K562 (cell line): ENCODE measurements at regions not wholly inside any gene's neighbourhood (a gene's known extent, or its start where the extent isn't known, plus 50 kb on each side); places are given as distances from the start of the nearest gene placed in this dataset.

Experiments used
- ATAC-seq: fragments of 200-7000 bp; cut with Tn5 transposase; 3 replicates; pipeline ENCODE4 v1.9.1; 2020; ENCODE audit warnings: moderate library complexity
- BruUV-seq: library from RNA; stranded (reverse); fragments of 400-500 nt; replicated peaks from 2 replicates; lab custom pipeline; 2021; lab: Mats Ljungman, UMichigan
- CTCF ChIA-PET: fragments of 300-600 bp; formaldehyde crosslinking; extraction: SDS; loops from one replicate; lab custom pipeline; 2021; ENCODE audit warnings: low intra/inter-chr PET ratio; lab: Yijun Ruan, JAX
- POLR2A ChIA-PET: fragments of 300-600, 350-650 bp; sonication (Branson Sonifier 250); formaldehyde crosslinking; extraction: SDS; loops from one replicate; lab custom pipeline; 2021; ENCODE audit warnings: antibody characterized with exemption, inconsistent platforms; lab: Yijun Ruan, JAX
- DNase-seq, 4 experiments: peaks; one replicate each; pipeline versions ENCODE4 v3.0.0 to v3.0.0-alpha.2; 2011 to 2018; ENCODE audit warnings: low spot score in 3 of 4, mixed read lengths in 3 of 4; ENCODE audit errors: extremely low read depth in 1 of 4
- FAIRE-seq: peaks from 2 replicates; lab custom pipeline; 2011; peaks lifted over from hg19 to GRCh38; lab: Jason Lieb, UNC
- H2AFZ ChIP-seq: 2 replicates; pipeline ENCODE4 v1.6.0; 2011; ENCODE audit warnings: low read depth, low read length, control low read depth, inconsistent platforms
- H3K27ac ChIP-seq: fragments of 200-600 bp; 3 replicates; pipeline ENCODE4 v1.8.0; 2011; ENCODE audit warnings: low read depth, mild to moderate bottlenecking, control low read depth, inconsistent platforms, low read length, moderate library complexity, mixed read lengths; ENCODE audit errors: extremely low read depth
- H3K27me3 ChIP-seq, 2 experiments: fragments of 300-600 bp in 1 of 2; 2 replicates in 1 of 2; 3 replicates in 1 of 2; pipeline versions ENCODE4 v1.6.0 to v1.8.0; 2011; ENCODE audit warnings: inconsistent platforms in 2 of 2, low read length in 2 of 2, mild to moderate bottlenecking in 1 of 2, mixed read lengths in 1 of 2, moderate library complexity in 1 of 2; ENCODE audit not compliant: control insufficient read depth in 2 of 2, insufficient read depth in 2 of 2
- H3K36me3 ChIP-seq: fragments of 300-600 bp; 3 replicates; pipeline ENCODE4 v1.8.0; 2011; ENCODE audit warnings: mild to moderate bottlenecking, low read length, inconsistent platforms; ENCODE audit not compliant: control insufficient read depth, insufficient read depth
- H3K4me1 ChIP-seq, 2 experiments: fragments of 200-600 bp in 1 of 2; replicated peaks in 1 of 2; 2 replicates in 1 of 2; 3 replicates in 1 of 2; pipeline versions ENCODE4 v1.5.1 to v1.8.0; 2011; ENCODE audit warnings: inconsistent platforms in 2 of 2, low read length in 2 of 2, mild to moderate bottlenecking in 1 of 2, mixed read lengths in 1 of 2, moderate library complexity in 1 of 2; ENCODE audit not compliant: control insufficient read depth in 2 of 2, insufficient read depth in 2 of 2
- H3K4me2 ChIP-seq: 2 replicates; pipeline ENCODE4 v1.6.1; 2011; ENCODE audit warnings: low read length, control low read depth, inconsistent platforms, mixed read lengths; ENCODE audit not compliant: insufficient read depth
- H3K4me3 ChIP-seq: fragments of 200-600 bp; sonication (generic), shearing (Covaris generic); 2 replicates; pipeline ENCODE4 v1.5.1; 2016; ENCODE audit warnings: control low read depth, inconsistent platforms
- H3K79me2 ChIP-seq: fragments of 200-600 bp; 3 replicates; pipeline ENCODE4 v1.8.0; 2011; ENCODE audit warnings: low read length, inconsistent platforms; ENCODE audit not compliant: control insufficient read depth, insufficient read depth
- H3K9ac ChIP-seq, 2 experiments: 2 replicates each; pipeline versions ENCODE4 v1.6.0 to v1.6.1; 2011; ENCODE audit warnings: low read depth in 2 of 2, low read length in 2 of 2, control low read depth in 1 of 2, inconsistent platforms in 1 of 2, mild to moderate bottlenecking in 1 of 2, mixed read lengths in 1 of 2; ENCODE audit not compliant: insufficient read depth in 1 of 2
- H3K9me1 ChIP-seq: one replicate; pipeline ENCODE4 v1.6.0; 2011; ENCODE audit warnings: inconsistent platforms, mild to moderate bottlenecking, low read length, moderate library complexity; ENCODE audit not compliant: control insufficient read depth, insufficient read depth
- H3K9me3 ChIP-seq: replicated peaks from 2 replicates; pipeline ENCODE4 v1.5.1; 2011; ENCODE audit warnings: low read depth, low read length, inconsistent platforms; ENCODE audit not compliant: control insufficient read depth, insufficient read depth
- H4K20me1 ChIP-seq: replicated peaks from 2 replicates; pipeline ENCODE4 v1.6.1; 2011; ENCODE audit warnings: low read length, inconsistent platforms, mixed read lengths; ENCODE audit not compliant: control insufficient read depth, insufficient read depth
- DACH1 ChIP-seq: fragments of 450-650 bp; IDR thresholded peaks from 2 replicates; pipeline ENCODE4 v1.6.1; 2018; ENCODE audit not compliant: partially characterized antibody
- EGR1 ChIP-seq: fragments of 450-650 bp; conservative IDR thresholded peaks from 2 replicates; pipeline ENCODE4 v1.6.1; 2017; ENCODE audit warnings: mild to moderate bottlenecking
- ETS1 ChIP-seq: conservative IDR thresholded peaks from 2 replicates; pipeline ENCODE4 v1.6.1; 2011; ENCODE audit warnings: low read depth, mild to moderate bottlenecking, low read length; ENCODE audit not compliant: control insufficient read depth
- HNRNPH1 ChIP-seq: fragments of 200-400 bp; formaldehyde crosslinking; optimal IDR thresholded peaks from 2 replicates; pipeline ENCODE3; 2017; ENCODE audit warnings: low read depth, mild to moderate bottlenecking, low read length, moderate library complexity
- HNRNPUL1 ChIP-seq: fragments of 200-400 bp; formaldehyde crosslinking; IDR thresholded peaks from 2 replicates; pipeline ENCODE4 v1.6.1; 2017; ENCODE audit warnings: low read length
- MBD2 ChIP-seq: sonication (generic); IDR thresholded peaks from 2 replicates; pipeline ENCODE4 v1.6.1; 2016; ENCODE audit warnings: low read depth, borderline replicate concordance
- MEF2A ChIP-seq: IDR thresholded peaks from 2 replicates; pipeline ENCODE4 v1.6.1; 2011; ENCODE audit warnings: low read depth, mild to moderate bottlenecking, low read length, moderate library complexity; ENCODE audit not compliant: control insufficient read depth
- MXI1 ChIP-seq: IDR thresholded peaks from 2 replicates; pipeline ENCODE4 v1.6.1; 2011; ENCODE audit warnings: low read depth, mild to moderate bottlenecking, improper control_type of control experiment, low read length
- NCOA2 ChIP-seq, 2 experiments: fragments of 450-650 bp; IDR thresholded peaks; 2 replicates each; pipeline ENCODE4 v1.6.1; 2018; ENCODE audit warnings: mild to moderate bottlenecking in 2 of 2, moderate library complexity in 1 of 2; ENCODE audit not compliant: partially characterized antibody in 2 of 2
- NR0B1 ChIP-seq: fragments of 450-650 bp; IDR thresholded peaks from one replicate; pipeline ENCODE4 v1.6.1; 2018; ENCODE audit warnings: mild to moderate bottlenecking, moderate library complexity; ENCODE audit not compliant: partially characterized antibody
- PKNOX1 ChIP-seq: fragments of 450-650 bp; IDR thresholded peaks from 2 replicates; pipeline ENCODE4 v1.6.1; 2016
- POLR2AphosphoS2 ChIP-seq: IDR thresholded peaks from 2 replicates; pipeline ENCODE4 v1.6.1; 2012; ENCODE audit warnings: low read length, improper control_type of control experiment
- PPARD ChIP-seq: fragments of 250-450 bp; sonication (Bioruptor Pico); IDR thresholded peaks from 2 replicates; pipeline ENCODE4 v1.8.0; 2022; ENCODE audit warnings: inconsistent platforms, mild to moderate bottlenecking, moderate library complexity
- SMAD1 ChIP-seq: fragments of 150-350 bp; IDR thresholded peaks from 2 replicates; pipeline ENCODE4 v1.6.1; 2014; ENCODE audit warnings: low read length, low read depth; ENCODE audit not compliant: partially characterized antibody
- THRAP3 ChIP-seq: fragments of 450-650 bp; IDR thresholded peaks from 2 replicates; pipeline ENCODE4 v1.6.1; 2016; ENCODE audit warnings: mild to moderate bottlenecking, inconsistent platforms, borderline replicate concordance
- ZBTB49 ChIP-seq: sonication (generic); formaldehyde crosslinking; IDR thresholded peaks from 2 replicates; pipeline ENCODE4 v1.8.0; 2022; ENCODE audit warnings: missing genetic modification reagents, mild to moderate bottlenecking, borderline replicate concordance
- ZNF121 ChIP-seq: sonication (generic); formaldehyde crosslinking; conservative IDR thresholded peaks from 2 replicates; pipeline ENCODE4 v1.8.0; 2022; ENCODE audit warnings: missing genetic modification reagents
- WGBS: fragments of 100-300 bp; shearing (Covaris generic); methylation state at CpG from one replicate; pipeline ENCODE4 v1.1.6; 2016; ENCODE audit warnings: low coverage, mixed read lengths; ENCODE audit not compliant: insufficient coverage; ENCODE audit errors: missing lambda C conversion rate; 5-methylcytosine and 5-hydroxymethylcytosine counted together
- in situ Hi-C: fragments of 300-500 bp; cut with MboI; formaldehyde crosslinking; loops from 4 replicates; pipeline ENCODE4 v1.15.0; 2018; ENCODE audit warnings: inconsistent platforms, mixed read lengths
- intact Hi-C: fragments of 100-400 bp; cut with micrococcal nuclease; formaldehyde crosslinking; loops from 2 replicates; pipeline ENCODE4 v1.14.2; 2022

- no peak for DNase-seq
Measured at GRCh38 chr1:55781944-55782482, 566.8 kb upstream of the USP24 start.

More at GRCh38 chr1:55781944-55782482, 566.8 kb upstream of the USP24 start:
- ChIA-PET POLR2A (no interaction called here), CTCF (no interaction called here)
- in situ Hi-C loops = no loop called here
- WGBS = 0% methylated on average over 3 of the region's 3 CpGs
- H3K79me2 ChIP-seq = no peaks in the 10 kb centered on the region
- no peaks in the 10 kb centered on the region for H3K9me1 ChIP-seq
- no peak overlapping the region for H3K4me3 ChIP-seq
- H3K4me2 ChIP-seq = no peak overlapping the region
- no peaks in the 10 kb centered on the region for H3K4me1 ChIP-seq
- TF ChIP-seq THRAP3 (no peak), MXI1 (no peak), SMAD1 (no peak), HNRNPUL1 (no peak), DACH1 (no peak), PPARD (CRISPR knock-in tag) (no peak), NR0B1 (no peak), MBD2 (no peak), NCOA2 (IDR thresholded peaks at IDR 0.05; ENCODE audit: partially characterized antibody in 2 of 2) (no peak), EGR1 (no peak), HNRNPH1 (no peak), ZBTB49 (CRISPR knock-in tag) (no peak), POLR2AphosphoS2 (no peak), PKNOX1 (no peak), MEF2A (no peak), ETS1 (no peak), ZNF121 (CRISPR knock-in tag) (no peak)
- no peaks in the 10 kb centered on the region for H3K27me3 ChIP-seq
- BruUV-seq = no TSS peak
- H3K27ac ChIP-seq = no peak overlapping the region
- ATAC-seq = no peak
- no peak overlapping the region for H2AFZ ChIP-seq
- no peak overlapping the region for H3K9ac ChIP-seq
- no peaks in the 10 kb centered on the region for H3K36me3 ChIP-seq
- no peaks in the 10 kb centered on the region for H4K20me1 ChIP-seq
- no peaks in the 10 kb centered on the region for H3K9me3 ChIP-seq
- FAIRE-seq = no peak
- intact Hi-C loops = no loop called here
